Neuronal stem cell (in vitro differentiated cells): ENCODE measurements at regions not wholly inside any gene's neighbourhood (a gene's known extent, or its start where the extent isn't known, plus 50 kb on each side); places are given as distances from the start of the nearest gene placed in this dataset.
A peak's percentile ranks its signal among the peaks of the same experiment; 100 is the strongest.

Experiments used
- DNase-seq: peaks from one replicate; pipeline ENCODE4 v3.0.0-alpha.2; 2013; ENCODE audit warnings: low spot score
- H2AFZ ChIP-seq: one replicate; pipeline ENCODE4 v1.6.1; 2013; ENCODE audit warnings: mild to moderate bottlenecking, low read length, inconsistent platforms
- H2AK5ac ChIP-seq: 2 replicates; pipeline ENCODE4 v1.6.1; 2013; ENCODE audit warnings: low read depth, mild to moderate bottlenecking, inconsistent platforms, low read length, moderate library complexity, mixed read lengths
- H2BK120ac ChIP-seq: 2 replicates; pipeline ENCODE4 v1.6.1; 2013; ENCODE audit warnings: low read depth, mild to moderate bottlenecking, inconsistent platforms, low read length, moderate library complexity, mixed read lengths
- H2BK12ac ChIP-seq: one replicate; pipeline ENCODE4 v1.6.1; 2013; ENCODE audit warnings: low read length, inconsistent platforms
- H2BK15ac ChIP-seq: 2 replicates; pipeline ENCODE4 v1.6.1; 2013; ENCODE audit warnings: mild to moderate bottlenecking, low read length, inconsistent platforms, mixed read lengths
- H2BK5ac ChIP-seq: one replicate; pipeline ENCODE4 v1.6.1; 2013; ENCODE audit warnings: inconsistent platforms, mild to moderate bottlenecking, low read length, moderate library complexity
- H3K14ac ChIP-seq: one replicate; pipeline ENCODE4 v1.6.1; 2013; ENCODE audit warnings: low read length, inconsistent platforms
- H3K18ac ChIP-seq: 2 replicates; pipeline ENCODE4 v1.6.1; 2013; ENCODE audit warnings: low read length, inconsistent platforms
- H3K23ac ChIP-seq: 2 replicates; pipeline ENCODE4 v1.6.1; 2013; ENCODE audit warnings: low read depth, mild to moderate bottlenecking, mixed read lengths, low read length, inconsistent platforms; ENCODE audit not compliant: poor library complexity
- H3K27ac ChIP-seq: replicated peaks from 3 replicates; pipeline ENCODE4 v1.5.1; 2013; ENCODE audit warnings: low read length, inconsistent platforms
- H3K27me3 ChIP-seq, 3 experiments: 2 replicates each; pipeline ENCODE4 v1.6.1; 2013; ENCODE audit warnings: low read length in 3 of 3, mild to moderate bottlenecking in 2 of 3, inconsistent platforms in 1 of 3, low read depth in 1 of 3, mixed read lengths in 1 of 3, moderate library complexity in 1 of 3; ENCODE audit not compliant: control insufficient read depth in 3 of 3, insufficient read depth in 3 of 3
- H3K36me3 ChIP-seq, 2 donors: replicated peaks in 1 of 2; 2 replicates each; pipeline ENCODE4 v1.6.1; 2013; ENCODE audit warnings: low read length in 2 of 2; ENCODE audit not compliant: control insufficient read depth in 2 of 2, insufficient read depth in 2 of 2
- H3K4ac ChIP-seq: 2 replicates; pipeline ENCODE4 v1.6.1; 2013; ENCODE audit warnings: inconsistent platforms, mild to moderate bottlenecking, low read length, moderate library complexity
- H3K4me1 ChIP-seq, 2 donors: 1 replicate in 1 of 2; 2 replicates in 1 of 2; pipeline ENCODE4 v1.6.1; 2013; ENCODE audit warnings: low read length in 2 of 2, low read depth in 1 of 2; ENCODE audit not compliant: control insufficient read depth in 2 of 2, insufficient read depth in 1 of 2
- H3K4me2 ChIP-seq: one replicate; pipeline ENCODE4 v1.6.1; 2013; ENCODE audit warnings: mild to moderate bottlenecking, low read length, inconsistent platforms; ENCODE audit not compliant: insufficient read depth, poor library complexity, severe bottlenecking
- H3K4me3 ChIP-seq, 2 donors: 2 replicates each; pipeline ENCODE4 v1.5.1; 2013; ENCODE audit warnings: low read length in 2 of 2, mild to moderate bottlenecking in 2 of 2, inconsistent platforms in 1 of 2, moderate library complexity in 1 of 2
- H3K79me1 ChIP-seq: one replicate; pipeline ENCODE4 v1.6.1; 2013; ENCODE audit warnings: low read depth, mild to moderate bottlenecking, inconsistent platforms, low read length, moderate library complexity
- H3K9ac ChIP-seq: one replicate; pipeline ENCODE4 v1.6.1; 2013; ENCODE audit warnings: mild to moderate bottlenecking, low read depth, low read length, inconsistent platforms; ENCODE audit not compliant: poor library complexity
- H3K9me3 ChIP-seq, 2 donors: replicated peaks in 1 of 2; 2 replicates each; pipeline versions ENCODE3 to v1.6.1; 2013; ENCODE audit warnings: low read length in 2 of 2, mild to moderate bottlenecking in 2 of 2, inconsistent platforms in 1 of 2, low read depth in 1 of 2, mixed read lengths in 1 of 2, moderate library complexity in 1 of 2; ENCODE audit not compliant: control insufficient read depth in 2 of 2, insufficient read depth in 1 of 2
- H4K8ac ChIP-seq: one replicate; pipeline ENCODE4 v1.6.1; 2013; ENCODE audit warnings: low read depth, mild to moderate bottlenecking, inconsistent platforms, low read length, moderate library complexity
- H4K91ac ChIP-seq: one replicate; pipeline ENCODE4 v1.6.1; 2013; ENCODE audit warnings: low read length, low read depth, mild to moderate bottlenecking, inconsistent platforms; ENCODE audit not compliant: poor library complexity
- WGBS, 2 donors: extraction: QIAGEN DNeasy Blood & Tissue Kit; methylation state at CpG; one replicate each; pipeline ENCODE4 v1.1.7; 2013; ENCODE audit warnings: missing lambda C conversion rate in 2 of 2, mixed read lengths in 1 of 2; ENCODE audit not compliant: insufficient read length in 2 of 2, insufficient replicate concordance in 1 of 2; ENCODE audit errors: extremely low coverage in 2 of 2; 5-methylcytosine and 5-hydroxymethylcytosine counted together

DNA sequence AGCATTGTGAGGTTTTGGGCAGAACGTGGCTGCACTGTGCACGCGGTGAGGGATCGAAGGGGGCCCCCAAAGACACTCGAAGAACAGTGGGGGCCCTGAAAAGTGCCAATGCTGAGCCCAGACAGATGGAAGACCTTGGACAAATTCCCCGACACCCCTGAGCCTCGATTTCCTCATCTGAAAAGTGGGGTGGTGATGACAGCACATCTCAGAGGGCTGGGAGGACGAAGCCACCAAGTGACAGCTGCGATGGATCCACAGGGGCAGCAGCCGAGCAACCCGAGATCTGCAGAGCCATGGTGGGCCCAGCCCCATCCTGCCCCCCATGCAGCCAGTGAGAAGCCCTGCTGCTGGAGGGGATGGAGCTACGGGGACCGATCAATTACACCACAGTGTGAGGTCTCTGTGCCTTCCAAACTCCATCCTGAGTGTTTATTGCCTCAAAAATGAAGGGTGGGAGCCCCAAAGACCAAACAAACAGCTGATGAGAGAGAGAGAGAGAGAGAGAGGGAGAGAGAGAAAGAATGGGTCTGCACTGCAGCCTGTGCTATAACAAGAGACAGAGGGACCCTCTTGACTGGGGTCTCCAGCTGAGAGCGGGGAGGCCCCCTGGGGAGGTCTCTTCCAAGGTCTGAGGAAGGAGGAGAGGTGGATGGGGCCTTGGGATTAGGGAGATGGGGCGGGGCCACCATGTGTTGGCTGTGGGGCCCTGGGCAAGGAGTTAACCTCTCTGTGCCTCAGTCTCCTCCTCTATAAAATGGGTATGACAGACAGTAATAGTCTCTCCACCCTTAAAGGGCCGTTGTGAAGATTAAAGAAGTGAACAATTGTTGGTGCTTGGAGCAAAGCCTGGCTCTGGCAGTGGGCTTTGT is 134.4 kb upstream of the IER5L start:
- peak overlapping the region; percentile 8 for H2BK15ac ChIP-seq
- H2BK12ac ChIP-seq = no peak overlapping the region
- peak overlapping the region; percentile 27 for H2AK5ac ChIP-seq
- WGBS, 2 donors = no CpG with 5 or more reads among the region's 16 CpGs
- H3K4ac ChIP-seq = no peak overlapping the region
- H2BK120ac ChIP-seq = no peak overlapping the region
- H3K14ac ChIP-seq = peak overlapping the region; percentile 1
- H3K36me3 ChIP-seq = no peaks in the 10 kb centered on the region
- no peak overlapping the region for H4K91ac ChIP-seq
- H3K27me3 ChIP-seq = peaks cover 0 to 4% (median 0%) of the 10 kb centered on the region in 3 experiments
- H3K23ac ChIP-seq = no peak overlapping the region
- no peaks in the 10 kb centered on the region for H3K4me1 ChIP-seq
- H3K4me3 ChIP-seq = no peak overlapping the region
- H3K27ac ChIP-seq = no peak overlapping the region
- DNase-seq = no peak
- H3K18ac ChIP-seq = peak overlapping the region; percentile 20
- H2BK5ac ChIP-seq = no peak overlapping the region
- H2AFZ ChIP-seq = no peak overlapping the region
- no peak overlapping the region for H4K8ac ChIP-seq
- no peaks in the 10 kb centered on the region for H3K79me1 ChIP-seq
- no peak overlapping the region for H3K4me2 ChIP-seq
- peaks cover 4% of the 10 kb centered on the region in 2 donors for H3K9me3 ChIP-seq
- no peak overlapping the region for H3K9ac ChIP-seq

DNA sequence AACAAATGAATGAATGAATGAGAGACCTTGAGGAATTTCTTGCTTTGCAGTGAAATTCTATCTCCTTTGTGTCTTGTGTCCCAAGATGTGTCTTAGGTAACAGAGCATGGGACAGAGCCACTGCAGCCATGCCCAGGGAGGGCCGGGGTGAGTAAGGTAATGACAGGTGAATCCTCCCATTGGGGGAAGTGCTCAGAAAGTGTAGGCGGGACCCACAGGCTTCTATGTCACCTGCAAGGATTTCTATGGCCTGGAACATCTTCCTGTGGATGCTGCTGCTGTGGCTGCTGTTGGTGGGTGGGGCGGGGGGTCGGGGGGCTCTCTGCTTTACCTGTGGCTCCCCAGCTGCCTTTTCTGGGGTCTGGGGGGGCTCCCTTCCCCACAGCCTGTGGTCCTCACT is 133.6 kb upstream of the IER5L start:
- H3K4me1 ChIP-seq = peaks cover 0 to 1% of the 10 kb centered on the region in 2 donors
- H2AK5ac ChIP-seq = peak overlapping the region; percentile 60
- no peak overlapping the region for H3K4me2 ChIP-seq
- H3K23ac ChIP-seq = no peak overlapping the region
- H2BK12ac ChIP-seq = no peak overlapping the region
- H3K27me3 ChIP-seq = peaks cover 0 to 4% (median 0%) of the 10 kb centered on the region in 3 experiments
- H3K36me3 ChIP-seq = no peaks in the 10 kb centered on the region
- no peak overlapping the region for H4K91ac ChIP-seq
- no peak overlapping the region for H3K4ac ChIP-seq
- H3K9me3 ChIP-seq = peaks cover 4% of the 10 kb centered on the region in 2 donors
- no peak overlapping the region for H4K8ac ChIP-seq
- no CpG with 5 or more reads among the region's 4 CpGs for WGBS, 2 donors
- H2AFZ ChIP-seq = no peak overlapping the region
- H3K27ac ChIP-seq = no peak overlapping the region
- no peak for DNase-seq
- H2BK15ac ChIP-seq = no peak overlapping the region
- no peak overlapping the region for H3K18ac ChIP-seq
- H3K14ac ChIP-seq = no peak overlapping the region
- no peaks in the 10 kb centered on the region for H3K79me1 ChIP-seq
- no peak overlapping the region for H2BK5ac ChIP-seq
- no peak overlapping the region for H3K4me3 ChIP-seq
- no peak overlapping the region for H3K9ac ChIP-seq
- H2BK120ac ChIP-seq = no peak overlapping the region

DNA sequence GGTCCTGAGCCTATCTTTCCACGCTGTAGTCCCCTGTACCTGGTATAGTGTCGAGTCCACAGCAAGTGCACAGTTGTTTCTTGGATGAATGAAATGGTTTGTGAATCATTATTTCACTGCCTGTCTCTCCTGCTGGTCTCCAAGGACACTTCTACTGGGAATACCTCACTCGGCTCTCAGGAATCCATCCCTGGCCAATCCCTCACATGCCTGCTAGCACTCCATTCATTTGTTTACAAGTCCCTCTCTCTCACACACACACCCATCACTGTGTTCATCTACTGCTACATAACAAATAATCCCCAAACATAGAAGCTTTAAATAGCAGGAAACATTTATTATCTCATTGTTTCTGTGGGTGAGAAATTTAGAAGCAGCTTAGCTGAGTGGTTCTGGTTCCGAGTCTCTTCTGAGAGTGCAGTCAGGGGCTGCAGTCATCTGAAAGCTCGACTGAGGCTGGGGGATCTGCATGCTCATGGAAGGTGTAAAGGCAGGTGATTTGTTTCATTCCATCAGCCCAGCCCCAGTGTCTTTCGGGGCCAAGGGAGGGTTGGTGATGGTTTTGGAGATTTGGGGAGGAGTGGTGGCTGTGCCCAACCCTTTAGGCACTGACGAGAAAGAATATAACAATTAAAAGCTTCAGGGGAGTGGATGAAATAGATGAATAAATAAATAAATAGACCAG is 132.7 kb upstream of the IER5L start:
- no peak overlapping the region for H4K8ac ChIP-seq
- no peak overlapping the region for H3K4ac ChIP-seq
- no peak overlapping the region for H2AFZ ChIP-seq
- H2BK15ac ChIP-seq = no peak overlapping the region
- H2AK5ac ChIP-seq = no peak overlapping the region
- H2BK12ac ChIP-seq = no peak overlapping the region
- no peaks in the 10 kb centered on the region for H3K36me3 ChIP-seq
- H3K4me3 ChIP-seq = no peak overlapping the region
- H4K91ac ChIP-seq = no peak overlapping the region
- DNase-seq = no peak
- H3K9me3 ChIP-seq = peaks cover 4% of the 10 kb centered on the region in 2 donors
- H3K14ac ChIP-seq = no peak overlapping the region
- H3K23ac ChIP-seq = no peak overlapping the region
- H3K79me1 ChIP-seq = no peaks in the 10 kb centered on the region
- no peak overlapping the region for H2BK5ac ChIP-seq
- no peak overlapping the region for H2BK120ac ChIP-seq
- peaks cover 0 to 1% of the 10 kb centered on the region in 2 donors for H3K4me1 ChIP-seq
- H3K27me3 ChIP-seq = peaks cover 0 to 4% (median 0%) of the 10 kb centered on the region in 3 experiments
- no CpG with 5 or more reads among the region's 7 CpGs for WGBS, 2 donors
- no peak overlapping the region for H3K18ac ChIP-seq
- H3K4me2 ChIP-seq = no peak overlapping the region
- H3K27ac ChIP-seq = no peak overlapping the region
- H3K9ac ChIP-seq = no peak overlapping the region

DNA sequence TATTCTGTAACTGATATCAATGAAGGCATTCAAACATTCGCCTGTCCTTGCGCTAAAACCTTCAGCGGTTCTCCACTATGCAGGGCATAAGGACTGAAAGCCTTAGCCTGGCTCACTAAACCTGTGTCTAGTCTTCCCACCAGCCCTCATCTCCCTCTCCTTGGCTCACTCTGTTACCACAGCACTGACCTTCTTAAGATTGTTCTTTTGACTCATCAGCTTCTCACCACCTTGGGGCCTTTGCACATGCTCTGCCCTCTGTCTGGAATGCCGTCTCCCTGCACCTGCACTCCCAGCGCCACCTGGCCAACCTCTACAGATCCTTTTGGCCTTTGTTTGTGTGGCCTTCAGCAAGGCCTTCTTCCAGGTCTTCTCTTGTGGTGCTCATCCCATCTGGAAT is 131.8 kb upstream of the IER5L start:
- peaks cover 4% of the 10 kb centered on the region in 2 donors for H3K9me3 ChIP-seq
- H3K36me3 ChIP-seq = no peaks in the 10 kb centered on the region
- no peak overlapping the region for H3K18ac ChIP-seq
- H3K4me1 ChIP-seq = peaks cover 0 to 1% of the 10 kb centered on the region in 2 donors
- no peak overlapping the region for H3K14ac ChIP-seq
- no peak overlapping the region for H2AK5ac ChIP-seq
- H2BK5ac ChIP-seq = no peak overlapping the region
- no peak overlapping the region for H3K23ac ChIP-seq
- no peak overlapping the region for H3K4ac ChIP-seq
- peak overlapping the region in 1 of 2 donors; percentile 18 for H3K4me3 ChIP-seq
- peaks cover 0 to 4% (median 0%) of the 10 kb centered on the region in 3 experiments for H3K27me3 ChIP-seq
- no peak overlapping the region for H4K8ac ChIP-seq
- H3K79me1 ChIP-seq = no peaks in the 10 kb centered on the region
- H2AFZ ChIP-seq = no peak overlapping the region
- WGBS, 2 donors = no CpG with 5 or more reads among the region's 5 CpGs
- no peak overlapping the region for H3K4me2 ChIP-seq
- no peak overlapping the region for H3K9ac ChIP-seq
- no peak overlapping the region for H3K27ac ChIP-seq
- H2BK120ac ChIP-seq = no peak overlapping the region
- no peak overlapping the region for H2BK15ac ChIP-seq
- H2BK12ac ChIP-seq = no peak overlapping the region
- DNase-seq = no peak
- no peak overlapping the region for H4K91ac ChIP-seq
